SK-N-MC (cell line): ENCODE measurements at regions not wholly inside any gene's neighbourhood (a gene's known extent, or its start where the extent isn't known, plus 50 kb on each side); places are given as distances from the start of the nearest gene placed in this dataset.

Source experiments
- EZH2 ChIP-seq: fragments of 200-600 bp; sonication (generic); IDR thresholded peaks from one replicate; pipeline ENCODE4 v1.6.1; 2017; ENCODE audit warnings: antibody characterized with exemption
- FOXP2 ChIP-seq: optimal IDR thresholded peaks from 2 replicates; pipeline ENCODE3; 2011; ENCODE audit warnings: mild to moderate bottlenecking, moderate library complexity; ENCODE audit not compliant: insufficient read depth; ENCODE audit errors: extremely low read length, control extremely low read depth
- POLR2AphosphoS5 ChIP-seq: IDR thresholded peaks from 2 replicates; pipeline ENCODE4 v1.6.1; 2012; ENCODE audit warnings: mild to moderate bottlenecking, low read depth, low read length, borderline replicate concordance

- no peak for TF ChIP-seq POLR2AphosphoS5
- no peak for TF ChIP-seq EZH2
- no peak for TF ChIP-seq FOXP2
These were observed 123.4 kb downstream of the CTTN start for GRCh38 chr11:70521475-70522308.
